Stimulated activated CD4-positive, alpha-beta T cell treated with anti-CD3 and anti-CD28 coated beads, Interleukin-15, amount 100 ng/mL, for 24 hours (primary cell): ENCODE measurements at regions not wholly inside any gene's neighbourhood (a gene's known extent, or its start where the extent isn't known, plus 50 kb on each side); places are given as distances from the start of the nearest gene placed in this dataset.
"Not testable (repeated sequence)": the region's sequence is repeated elsewhere in the genome, so short reads cannot be mapped to it uniquely, and the experiment has no call there.

ENCODE experiments used
- DNase-seq: peaks from one replicate; pipeline ENCODE4 v3.0.0-alpha.2; 2020

GRCh38 chr3:90025019-90025418, 917.6 kb downstream of the EPHA3 start:
- no peak for DNase-seq

- DNase-seq = no peak
Measured at GRCh38 chr3:90026406-90026805, 919.0 kb downstream of the EPHA3 start.

- DNase-seq = no peak
Measured at GRCh38 chr3:90031121-90031520, 923.7 kb downstream of the EPHA3 start.

GRCh38 chr3:90032980-90033641, 925.7 kb downstream of the EPHA3 start:
- DNase-seq = no peak

- no peak for DNase-seq
Measured at GRCh38 chr3:90034038-90034437, 926.6 kb downstream of the EPHA3 start.

DNA sequence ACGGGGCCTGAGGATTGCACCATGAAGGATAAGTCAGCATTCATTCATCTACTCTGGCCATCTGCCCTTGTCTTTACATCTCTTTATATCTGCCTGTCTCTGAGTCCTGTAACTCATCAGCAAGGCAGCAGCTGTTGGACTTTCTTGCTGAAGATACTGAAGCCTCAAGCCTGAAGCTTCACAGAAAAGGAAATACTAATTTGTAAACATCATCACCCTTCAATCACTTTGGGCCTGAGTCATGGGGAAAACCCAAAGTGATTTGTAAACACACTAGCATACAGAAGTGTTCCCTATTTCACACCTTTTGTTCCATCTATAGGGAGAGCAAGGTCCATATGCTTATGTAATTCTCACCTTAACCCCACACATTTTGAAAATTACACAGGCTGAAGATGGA, 928.2 kb downstream of the EPHA3 start:
- DNase-seq = no peak

DNA sequence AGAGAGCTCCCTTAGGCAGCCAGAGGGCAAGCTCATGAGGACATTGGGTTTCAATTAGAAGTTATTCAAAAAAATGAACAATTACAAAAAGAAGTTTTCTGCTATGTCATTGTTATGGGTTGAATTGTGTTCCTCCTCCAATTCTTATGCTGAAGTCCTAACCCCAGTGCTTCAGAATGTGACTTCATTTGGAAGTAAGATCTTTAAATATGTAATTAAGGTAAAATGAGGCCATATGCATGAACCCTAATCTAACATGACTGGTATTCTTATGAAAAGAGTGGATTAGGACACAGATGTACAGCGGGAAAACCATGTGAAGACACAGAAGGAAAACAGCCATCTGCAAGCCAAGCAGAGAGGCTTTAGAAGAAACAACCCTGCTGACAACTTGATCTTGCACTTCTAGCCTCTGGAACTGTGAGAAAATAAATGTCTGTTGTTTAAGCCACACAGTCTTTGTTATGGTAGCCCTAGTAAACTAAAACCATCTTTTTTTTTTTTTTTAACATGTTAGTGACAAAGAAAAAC, 929.6 kb downstream of the EPHA3 start:
- DNase-seq = no peak

DNA sequence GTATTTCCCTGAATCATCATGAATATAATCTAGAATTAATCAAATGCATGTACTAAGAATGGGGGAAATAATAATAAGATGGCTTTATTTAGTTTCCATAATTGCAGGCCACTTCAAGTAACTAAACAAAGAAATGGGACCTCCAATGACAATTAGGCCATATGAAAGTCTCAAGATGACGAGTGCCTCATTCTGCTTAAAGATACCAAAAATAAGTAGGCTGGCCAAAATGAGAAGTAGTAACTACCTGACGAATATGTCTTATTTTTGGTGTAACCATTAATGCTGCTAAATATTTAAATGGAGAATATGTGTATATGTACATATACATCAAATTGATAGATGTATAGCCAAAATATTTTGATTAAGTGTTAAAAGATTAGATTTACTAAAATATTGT, 932.6 kb downstream of the EPHA3 start:
- DNase-seq = no peak

DNA sequence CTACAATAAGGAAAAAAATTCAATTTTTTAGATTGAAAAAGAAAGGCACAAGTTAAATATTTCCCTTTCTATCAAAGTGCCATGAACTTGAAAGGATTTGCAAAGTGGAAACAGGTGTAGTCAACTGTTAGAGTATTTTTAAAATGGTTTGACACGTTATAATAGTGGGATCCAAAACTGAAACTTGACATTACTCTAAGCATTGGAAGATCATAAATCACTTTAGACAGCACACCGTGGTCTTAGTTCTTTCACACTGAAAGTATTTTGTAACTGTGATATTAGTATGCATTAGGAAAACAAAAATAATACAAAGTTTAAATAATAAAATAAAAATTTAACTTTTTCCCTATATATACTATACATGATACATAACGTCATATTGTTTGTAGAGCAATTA, 933.1 kb downstream of the EPHA3 start:
- no peak for DNase-seq

GRCh38 chr3:90041995-90042394, 934.6 kb downstream of the EPHA3 start:
- no peak for DNase-seq

GRCh38 chr3:90043287-90043686, 935.9 kb downstream of the EPHA3 start:
- no peak for DNase-seq

GRCh38 chr3:90044084-90044816, 936.8 kb downstream of the EPHA3 start:
- no peak for DNase-seq

- no peak for DNase-seq
Measured at GRCh38 chr3:90052425-90052950, 945.1 kb downstream of the EPHA3 start.

- no peak for DNase-seq
Measured at GRCh38 chr3:90054311-90054710, 946.9 kb downstream of the EPHA3 start.

DNA sequence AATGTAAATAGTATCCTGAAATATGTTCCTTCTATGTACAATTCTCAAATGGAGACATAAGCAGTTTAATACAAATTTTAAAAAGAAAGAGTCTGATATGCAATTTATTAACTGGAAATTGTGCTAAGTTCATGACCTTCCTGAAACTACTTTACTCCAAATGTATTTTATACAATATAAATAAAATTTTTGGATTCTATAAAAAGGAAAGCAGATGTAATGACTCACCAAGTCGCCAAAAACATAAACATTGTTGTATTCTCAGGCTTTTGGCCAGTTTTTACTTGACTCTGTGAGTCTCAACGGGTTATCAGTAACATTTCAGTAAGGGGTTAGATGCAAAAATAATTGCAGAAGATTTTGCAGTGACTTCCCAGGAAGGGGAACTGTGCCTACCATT, 948.2 kb downstream of the EPHA3 start:
- no peak for DNase-seq

DNA sequence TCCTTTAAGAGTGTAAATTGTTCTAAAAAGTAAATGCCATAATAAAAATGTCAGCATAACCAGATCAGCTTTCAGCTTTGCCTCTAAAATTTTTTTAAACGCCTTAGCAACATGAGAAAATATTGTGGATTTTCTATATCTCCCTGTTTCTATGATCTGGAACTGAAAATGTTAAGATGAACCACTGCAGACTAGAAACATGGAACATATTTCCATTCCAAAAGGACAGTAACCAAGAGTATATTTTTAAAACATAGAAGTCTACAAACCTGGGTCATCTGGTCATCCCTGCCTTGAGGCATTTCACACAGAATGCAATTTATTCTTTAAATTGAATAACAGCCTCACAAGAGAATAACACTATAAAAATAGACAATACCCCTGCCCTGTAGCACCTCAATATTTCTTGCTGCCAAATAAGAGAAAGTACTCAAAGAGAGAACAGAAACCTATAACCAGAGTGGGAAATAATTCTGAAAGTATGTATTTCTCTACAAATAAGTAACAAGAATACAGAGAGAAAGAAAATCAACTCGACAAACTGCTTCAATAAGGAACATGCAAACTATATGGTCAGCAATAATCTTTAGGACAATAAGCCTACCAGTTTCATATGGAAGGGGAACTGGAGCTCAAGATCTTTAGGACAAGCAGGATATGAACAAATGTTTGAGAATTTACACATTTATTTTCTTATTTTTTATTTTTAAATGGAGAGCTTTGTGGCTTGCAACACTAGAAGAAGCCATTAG, 949.0 kb downstream of the EPHA3 start:
- DNase-seq = no peak

- DNase-seq = no peak
Measured at GRCh38 chr3:90062016-90062415, 954.6 kb downstream of the EPHA3 start.

- no peak for DNase-seq
Measured at GRCh38 chr3:90062631-90063200, 955.3 kb downstream of the EPHA3 start.

DNA sequence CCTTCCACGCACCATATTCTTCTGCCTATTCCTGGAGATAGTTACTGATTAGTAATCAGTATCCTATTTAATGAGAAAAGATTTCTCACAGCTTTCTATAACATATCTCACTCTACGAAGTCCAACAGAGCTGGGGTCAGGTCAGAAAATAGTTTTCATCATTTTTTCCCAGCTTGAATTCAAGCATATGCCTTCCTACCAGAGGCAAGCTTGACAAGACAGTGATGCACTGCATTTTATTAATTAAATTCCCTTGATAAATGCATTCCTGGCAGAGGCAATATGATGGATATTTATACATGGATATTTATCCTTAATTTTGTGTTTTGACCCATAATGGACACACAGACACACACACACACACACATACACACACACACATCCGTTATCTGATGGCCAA, 961.4 kb downstream of the EPHA3 start:
- no peak for DNase-seq

DNA sequence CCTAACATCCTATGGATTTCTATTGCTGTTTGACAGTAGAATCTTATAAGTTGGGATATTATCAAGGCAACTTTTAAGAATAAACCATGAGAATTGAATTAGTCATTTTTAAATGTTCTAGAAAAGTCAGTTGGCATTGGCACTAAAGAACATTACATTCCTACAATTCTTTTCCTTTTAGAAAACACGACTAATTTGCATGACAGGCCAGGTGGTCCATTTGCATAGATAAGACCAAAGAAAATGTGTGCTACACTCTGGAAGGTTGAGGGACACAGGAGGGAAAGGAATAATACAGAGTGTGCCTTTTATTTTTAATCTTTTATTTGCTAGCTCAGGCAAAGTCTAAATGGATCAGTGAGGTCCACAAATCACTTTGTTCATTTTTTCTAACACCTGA, 962.3 kb downstream of the EPHA3 start:
- DNase-seq = no peak

GRCh38 chr3:90076136-90076535, 968.7 kb downstream of the EPHA3 start:
- DNase-seq = no peak

- DNase-seq = no peak
Measured at GRCh38 chr3:90080988-90081387, 973.6 kb downstream of the EPHA3 start.

- not testable (repeated sequence) for DNase-seq
Measured at GRCh38 chr3:90086297-90086696, 978.9 kb downstream of the EPHA3 start.
